ENCODE measurements at regions not wholly inside any gene's neighbourhood (a gene's known extent, or its start where the extent isn't known, plus 50 kb on each side); places are given as distances from the start of the nearest gene placed in this dataset.

- TF ChIP-seq CTCF (IDR thresholded peaks at IDR 0.05), result peak; percentile 66 to 70
Observed at GRCh38 chrX:13506574-13506973, 62.8 kb upstream of the EGFL6 start.

GRCh38 chrX:13502590-13502989 lies 66.8 kb upstream of the EGFL6 start:
- no peaks in the 10 kb centered on the region for H3K4me1 ChIP-seq
- intact Hi-C loops (cut with DNase I; ENCODE audit: low total_unique reads), result loop anchor here (10.0 kb wide), 1 partner anchor 232 kb away; the partner anchor contains the start of genes OFD1 and TRAPPC2
- DNase-seq, result no peak
- no peak overlapping the region for H3K27ac ChIP-seq
- no peak overlapping the region for H3K4me3 ChIP-seq
- no peaks in the 10 kb centered on the region for H3K27me3 ChIP-seq
- H3K36me3 ChIP-seq, result no peaks in the 10 kb centered on the region
- TF ChIP-seq CTCF (IDR thresholded peaks at IDR 0.05), result no peak
- H3K9me3 ChIP-seq, result no peaks in the 10 kb centered on the region

More at GRCh38 chrX:13506574-13506973, 62.8 kb upstream of the EGFL6 start:
- no peaks in the 10 kb centered on the region for H3K27me3 ChIP-seq
- H3K4me1 ChIP-seq, result no peaks in the 10 kb centered on the region
- H3K27ac ChIP-seq, result no peak overlapping the region
- no peak for DNase-seq
- H3K9me3 ChIP-seq, result no peaks in the 10 kb centered on the region
- H3K36me3 ChIP-seq, result no peaks in the 10 kb centered on the region
- intact Hi-C loops (cut with DNase I; ENCODE audit: low total_unique reads), result loop anchor here (5.0 to 10.0 kb wide), 3 partner anchors 141 to 526 kb away; partner anchors contain the start of genes OFD1 and TRAPPC2
- H3K4me3 ChIP-seq, result no peak overlapping the region

GRCh38 chrX:13499736-13500135 lies 69.7 kb upstream of the EGFL6 start:
- Histone ChIP-seq H3K27ac (no peak overlapping the region), H3K4me1 (no peaks in the 10 kb centered on the region), H3K36me3 (no peaks in the 10 kb centered on the region), H3K9me3 (no peaks in the 10 kb centered on the region), H3K4me3 (no peak overlapping the region), H3K27me3 (no peaks in the 10 kb centered on the region)
- intact Hi-C loops (cut with DNase I; ENCODE audit: low total_unique reads), result loop anchor here (10.0 kb wide), 1 partner anchor 235 kb away; the partner anchor contains the start of genes OFD1 and TRAPPC2
- DNase-seq, result no peak
- TF ChIP-seq CTCF (IDR thresholded peaks at IDR 0.05), result no peak

GRCh38 chrX:13498238-13498637 lies 71.2 kb upstream of the EGFL6 start:
- TF ChIP-seq CTCF (IDR thresholded peaks at IDR 0.05), result no peak
- intact Hi-C loops (cut with DNase I; ENCODE audit: low total_unique reads), result no loop called here
- Histone ChIP-seq H3K27me3 (no peaks in the 10 kb centered on the region), H3K36me3 (no peaks in the 10 kb centered on the region), H3K9me3 (no peaks in the 10 kb centered on the region), H3K4me1 (no peaks in the 10 kb centered on the region), H3K4me3 (no peak overlapping the region), H3K27ac (no peak overlapping the region)
- no peak for DNase-seq

- H3K36me3 ChIP-seq, result no peaks in the 10 kb centered on the region
- no peaks in the 10 kb centered on the region for H3K9me3 ChIP-seq
- no peak overlapping the region for H3K27ac ChIP-seq
- no peak for DNase-seq
- TF ChIP-seq CTCF (IDR thresholded peaks at IDR 0.05), result no peak
- intact Hi-C loops (cut with DNase I; ENCODE audit: low total_unique reads), result no loop called here
- no peak overlapping the region for H3K4me3 ChIP-seq
- H3K27me3 ChIP-seq, result no peaks in the 10 kb centered on the region
- H3K4me1 ChIP-seq, result no peaks in the 10 kb centered on the region
Observed at GRCh38 chrX:13495232-13495631, 74.2 kb upstream of the EGFL6 start.

- H3K4me1 ChIP-seq, result peaks cover 0 to 4% (median 0%) of the 10 kb centered on the region in 4 donors
- H3K9me3 ChIP-seq, result no peaks in the 10 kb centered on the region
- intact Hi-C loops (cut with DNase I; ENCODE audit: low total_unique reads), result no loop called here
- no peak overlapping the region for H3K27ac ChIP-seq
- H3K36me3 ChIP-seq, result no peaks in the 10 kb centered on the region
- TF ChIP-seq CTCF (IDR thresholded peaks at IDR 0.05), result no peak
- DNase-seq, result no peak
- H3K4me3 ChIP-seq, result no peak overlapping the region
- no peaks in the 10 kb centered on the region for H3K27me3 ChIP-seq
Observed at GRCh38 chrX:13494562-13494961, 74.8 kb upstream of the EGFL6 start.
